IgD-negative memory B cell (primary cell): ENCODE measurements at regions not wholly inside any gene's neighbourhood (a gene's known extent, or its start where the extent isn't known, plus 50 kb on each side); places are given as distances from the start of the nearest gene placed in this dataset.
"Not testable (repeated sequence)": the region's sequence is repeated elsewhere in the genome, so short reads cannot be mapped to it uniquely, and the experiment has no call there.

ENCODE experiments used
- H3K27ac Mint-ChIP-seq, 3 donors: one replicate each; pipeline ENCODE4 v1.8.0; 2020 to 2022; ENCODE audit warnings: mild to moderate bottlenecking in 3 of 3, mixed read lengths in 3 of 3, moderate library complexity in 1 of 3
- H3K27me3 Mint-ChIP-seq: one replicate; pipeline ENCODE4 v1.8.0; 2021; ENCODE audit warnings: mixed read lengths
- H3K36me3 Mint-ChIP-seq: one replicate; pipeline ENCODE4 v1.8.0; 2020; ENCODE audit warnings: mild to moderate bottlenecking, mixed read lengths
- H3K4me1 Mint-ChIP-seq, 3 donors: one replicate each; pipeline ENCODE4 v1.8.0; 2020 to 2022; ENCODE audit warnings: mixed read lengths in 3 of 3, mild to moderate bottlenecking in 1 of 3
- H3K4me3 Mint-ChIP-seq, 4 donors: one replicate each; pipeline ENCODE4 v1.8.0; 2020 to 2022; ENCODE audit warnings: mild to moderate bottlenecking in 4 of 4, mixed read lengths in 4 of 4, moderate library complexity in 3 of 4
- H3K9me3 Mint-ChIP-seq, 3 donors: one replicate each; pipeline ENCODE4 v1.8.0; 2020 to 2021; ENCODE audit warnings: mixed read lengths in 3 of 3, mild to moderate bottlenecking in 1 of 3

DNA sequence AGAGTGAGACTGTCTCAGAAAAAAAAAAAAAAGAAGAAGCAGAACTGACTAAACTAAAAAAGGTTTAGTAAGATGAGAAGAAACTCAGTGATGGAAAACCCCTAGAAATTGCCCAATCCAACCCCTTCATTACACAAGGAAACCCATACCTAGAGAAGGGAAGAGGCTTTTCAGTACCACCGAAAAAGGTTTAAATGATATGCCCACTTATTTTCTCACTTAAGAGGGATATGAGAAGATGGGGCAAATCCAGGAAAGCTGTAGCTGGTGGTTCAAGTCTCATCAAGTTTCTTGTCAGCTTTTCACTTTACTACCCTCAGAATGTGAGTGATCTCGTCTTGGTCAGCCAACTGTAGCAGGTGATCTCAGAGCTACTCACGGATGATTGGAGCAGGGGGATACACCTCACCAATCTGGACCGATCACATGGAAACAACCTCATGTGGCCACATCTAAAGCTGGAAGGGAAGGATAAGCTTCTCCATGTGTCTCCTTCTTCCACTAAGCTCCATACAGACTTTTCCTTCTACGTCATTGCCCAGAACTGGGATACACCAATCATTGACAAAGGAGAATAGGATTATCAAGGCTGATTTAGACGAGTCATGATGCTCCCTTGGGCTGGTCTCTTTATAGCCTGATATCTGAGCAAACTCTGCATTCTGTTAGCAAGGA is 126.7 kb upstream of the POU3F1 start:
- peaks cover 8 to 12% (median 10%) of the 10 kb centered on the region in 3 donors for H3K4me1 Mint-ChIP-seq
- H3K9me3 Mint-ChIP-seq = no peaks in the 10 kb centered on the region
- H3K27me3 Mint-ChIP-seq = no peaks in the 10 kb centered on the region
- peak overlapping the region in 2 of 4 donors; percentile 31 to 63 for H3K4me3 Mint-ChIP-seq
- H3K36me3 Mint-ChIP-seq = no peaks in the 10 kb centered on the region
- H3K27ac Mint-ChIP-seq = peak overlapping the region in 2 of 3 donors; percentile 53 to 71

DNA sequence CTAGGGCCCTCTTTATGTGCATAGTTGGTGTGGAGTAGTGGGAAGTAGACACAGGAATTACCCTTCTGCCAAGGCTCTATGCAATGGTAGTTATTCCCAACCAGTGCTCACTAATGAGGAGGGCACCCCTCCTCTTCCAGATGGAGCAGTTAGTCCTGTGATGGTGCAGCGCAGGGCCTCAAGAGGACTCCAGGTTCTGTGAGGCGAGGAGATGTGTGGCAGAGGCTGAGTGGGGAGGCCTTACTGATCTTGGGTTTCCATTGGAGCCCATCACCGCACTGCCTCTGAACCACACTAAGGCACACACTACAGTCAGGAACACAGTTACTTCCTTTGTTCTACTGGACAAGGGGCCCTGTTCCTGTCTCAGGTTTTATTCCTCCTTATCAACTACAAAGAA is 122.5 kb upstream of the POU3F1 start:
- Mint-ChIP-seq H3K27me3 (peaks cover 2% of the 10 kb centered on the region), H3K36me3 (no peaks in the 10 kb centered on the region), H3K4me3 (no peak overlapping the region), H3K4me1 (peaks cover 8 to 9% (median 9%) of the 10 kb centered on the region in 3 donors), H3K27ac (no peak overlapping the region), H3K9me3 (no peaks in the 10 kb centered on the region)

DNA sequence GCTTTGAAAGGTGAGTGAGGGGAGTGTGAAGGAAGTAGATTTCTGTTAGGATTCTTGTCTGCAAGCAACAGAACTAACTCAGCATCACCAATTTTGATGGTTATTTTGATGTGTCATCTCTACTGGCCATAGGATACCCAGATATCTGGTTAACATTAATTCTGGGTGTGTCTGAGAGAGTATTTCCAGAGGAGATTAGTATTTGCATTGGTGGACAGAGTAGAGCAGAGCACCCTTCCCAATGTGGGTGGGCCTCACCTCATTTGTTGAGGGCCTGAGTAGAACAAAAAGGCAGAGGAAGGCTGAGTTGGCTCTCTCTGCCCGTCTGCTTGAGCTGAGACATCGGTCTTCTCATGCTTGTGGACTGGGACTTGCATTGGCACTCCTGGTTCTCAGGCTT is 121.8 kb upstream of the POU3F1 start:
- peaks cover 2% of the 10 kb centered on the region for H3K27me3 Mint-ChIP-seq
- peaks cover 1 to 5% (median 2%) of the 10 kb centered on the region in 3 donors for H3K4me1 Mint-ChIP-seq
- no peak overlapping the region for H3K27ac Mint-ChIP-seq
- no peaks in the 10 kb centered on the region for H3K9me3 Mint-ChIP-seq
- no peak overlapping the region for H3K4me3 Mint-ChIP-seq
- H3K36me3 Mint-ChIP-seq = no peaks in the 10 kb centered on the region

DNA sequence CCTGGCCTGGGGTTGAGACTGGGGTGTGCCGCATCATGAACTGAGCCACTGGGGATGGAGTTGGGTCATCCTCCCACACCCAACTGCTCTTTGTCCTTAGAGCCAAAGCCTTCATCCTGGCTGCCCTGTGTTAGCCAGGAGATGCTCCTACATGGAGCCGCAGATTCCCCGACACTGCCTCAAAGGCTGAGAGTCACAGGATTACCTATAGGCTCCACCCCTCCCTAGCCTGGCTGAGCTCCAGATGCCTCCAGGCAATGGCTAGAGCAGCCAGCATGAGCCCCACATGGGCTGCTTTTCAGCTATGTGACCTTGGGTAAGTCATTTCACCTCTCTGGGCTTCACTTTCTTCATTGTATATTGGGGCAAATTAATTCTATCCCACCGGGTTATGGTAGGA is 119.9 kb upstream of the POU3F1 start:
- H3K9me3 Mint-ChIP-seq = no peaks in the 10 kb centered on the region
- no peaks in the 10 kb centered on the region for H3K4me1 Mint-ChIP-seq
- no peak overlapping the region for H3K27ac Mint-ChIP-seq
- peaks cover 2% of the 10 kb centered on the region for H3K27me3 Mint-ChIP-seq
- H3K4me3 Mint-ChIP-seq = no peak overlapping the region
- peaks cover 2% of the 10 kb centered on the region for H3K36me3 Mint-ChIP-seq

DNA sequence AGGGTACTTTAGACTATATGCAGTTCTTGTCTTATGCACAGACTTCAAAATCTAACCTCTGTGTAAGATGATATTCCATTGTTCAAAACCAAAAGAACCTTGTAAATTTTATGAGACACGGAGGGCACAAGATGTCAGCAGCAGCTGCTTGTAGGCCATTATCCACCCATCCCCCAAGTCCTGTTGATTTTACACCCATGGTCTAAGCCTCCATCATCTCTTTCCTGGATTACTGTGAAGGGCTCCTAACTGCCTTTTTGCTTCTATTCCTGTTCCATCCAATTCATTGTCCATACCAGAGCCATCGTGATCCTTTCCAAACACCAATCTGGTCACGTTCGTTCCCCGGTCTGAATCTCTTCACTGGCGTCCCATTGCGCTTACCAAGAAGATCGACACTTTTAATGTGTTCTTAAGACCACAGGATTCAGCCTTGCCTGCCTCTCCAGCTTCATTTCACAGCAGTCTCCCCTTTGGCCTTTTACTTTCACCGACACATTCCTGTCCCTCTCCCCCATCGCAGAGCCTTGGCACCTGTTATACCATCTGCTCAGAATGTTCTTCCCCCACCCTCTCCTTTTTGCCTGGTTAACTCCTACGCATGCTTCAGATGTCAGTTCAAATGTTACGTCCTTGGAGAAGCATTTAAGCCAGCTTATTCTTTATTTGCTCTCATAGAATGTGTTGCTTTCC is 107.3 kb upstream of the POU3F1 start:
- Mint-ChIP-seq H3K27me3 (no peaks in the 10 kb centered on the region), H3K36me3 (no peaks in the 10 kb centered on the region), H3K27ac (no peak overlapping the region), H3K9me3 (peaks cover 0 to 3% (median 3%) of the 10 kb centered on the region in 3 donors), H3K4me3 (peak overlapping the region in 1 of 4 donors; percentile 76), H3K4me1 (peaks cover 21 to 26% (median 22%) of the 10 kb centered on the region in 3 donors)

DNA sequence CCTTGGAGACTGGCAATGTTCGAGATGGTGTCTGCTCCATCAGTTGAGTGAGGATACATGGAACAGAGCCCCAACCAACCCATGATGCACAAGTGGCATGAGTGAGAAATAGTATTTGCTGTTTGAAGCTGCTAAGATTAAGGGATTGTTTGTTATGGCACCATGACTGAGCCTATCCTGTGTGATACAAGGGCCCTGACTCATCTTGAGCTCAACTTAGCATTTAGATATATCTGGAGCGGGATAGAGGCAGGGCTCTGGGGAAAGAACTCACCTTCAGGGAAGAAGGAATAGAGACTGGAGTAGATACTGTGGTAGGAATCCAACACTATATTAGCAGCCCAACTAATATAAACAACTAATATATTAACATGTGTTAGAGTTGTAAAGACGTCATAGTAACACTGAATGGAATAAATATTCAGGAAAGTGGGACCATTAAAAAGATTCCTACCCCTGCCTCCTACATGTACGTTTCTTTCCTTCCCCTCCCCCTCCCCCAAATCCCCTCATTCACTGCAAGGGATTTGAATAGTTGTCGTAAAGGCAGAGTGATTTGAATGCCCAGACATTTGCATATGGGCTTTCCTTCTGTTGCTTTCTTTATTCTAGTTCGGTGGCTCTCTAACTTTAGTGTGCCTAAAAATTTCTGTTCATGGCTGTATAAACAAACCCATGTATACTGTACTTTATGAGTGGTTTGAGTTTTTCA is 106.6 kb upstream of the POU3F1 start:
- Mint-ChIP-seq H3K36me3 (no peaks in the 10 kb centered on the region), H3K4me3 (peak overlapping the region in 1 of 4 donors; percentile 46), H3K9me3 (peaks cover 0 to 3% (median 3%) of the 10 kb centered on the region in 3 donors), H3K4me1 (peaks cover 21 to 26% (median 22%) of the 10 kb centered on the region in 3 donors), H3K27ac (peak overlapping the region in 1 of 3 donors; percentile 6), H3K27me3 (no peaks in the 10 kb centered on the region)

DNA sequence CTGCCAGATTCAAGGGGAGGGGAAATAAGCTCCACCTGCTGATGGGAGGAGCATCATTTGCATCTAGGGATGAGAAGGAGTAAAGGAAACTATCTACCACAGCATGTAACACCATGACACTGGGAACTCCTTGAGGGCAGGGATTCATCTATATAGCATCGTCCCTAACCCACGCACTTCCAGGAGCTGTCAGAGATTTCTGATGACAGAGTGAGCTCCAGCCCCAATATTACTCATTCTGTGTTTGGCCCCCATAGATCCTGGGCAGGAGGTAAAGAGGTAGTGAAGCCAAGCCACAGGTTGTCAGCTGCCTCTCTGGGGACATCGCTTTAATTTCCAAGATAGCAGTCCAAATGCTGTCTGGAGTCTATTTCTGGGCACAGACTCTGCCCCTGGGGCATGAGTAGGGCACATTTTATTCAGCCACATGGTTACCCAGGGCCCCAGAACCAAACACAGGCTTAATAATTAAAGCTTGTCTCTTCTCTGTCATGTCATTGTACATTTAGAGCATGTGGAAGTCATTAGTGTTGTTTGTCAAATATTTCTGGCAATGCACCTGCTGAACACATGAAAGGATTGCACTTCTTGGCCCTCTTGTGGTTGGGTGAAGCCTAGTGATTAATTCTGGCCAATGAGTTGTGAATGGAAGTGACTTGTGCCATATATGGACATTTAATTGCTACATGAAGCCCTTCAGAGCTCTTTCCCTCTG is 105.9 kb upstream of the POU3F1 start:
- Mint-ChIP-seq H3K27ac (peak overlapping the region in 1 of 3 donors; percentile 6), H3K36me3 (no peaks in the 10 kb centered on the region), H3K4me1 (peaks cover 21 to 26% (median 22%) of the 10 kb centered on the region in 3 donors), H3K27me3 (no peaks in the 10 kb centered on the region), H3K4me3 (peak overlapping the region in 1 of 4 donors; percentile 79), H3K9me3 (peaks cover 0 to 3% (median 3%) of the 10 kb centered on the region in 3 donors)

DNA sequence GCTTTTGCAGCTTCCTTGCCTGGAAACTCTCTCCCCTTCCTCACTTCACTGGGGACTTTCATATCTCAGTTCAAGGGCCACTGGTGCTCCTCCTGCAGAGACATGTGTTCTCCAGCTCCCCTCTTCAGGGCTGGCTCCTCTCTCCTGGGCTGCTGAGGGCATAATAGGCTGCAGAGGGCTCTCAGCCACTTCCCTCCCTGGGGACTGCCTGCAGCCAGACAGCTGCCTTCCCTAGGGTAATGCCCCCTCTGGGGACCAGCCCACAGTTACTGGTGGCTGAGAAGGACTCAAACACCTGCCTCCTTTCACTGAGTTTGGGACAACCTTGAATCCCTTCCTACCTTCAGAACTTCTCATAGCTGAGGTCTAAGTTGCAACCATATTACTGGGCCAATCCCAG is 104.8 kb upstream of the POU3F1 start:
- Mint-ChIP-seq H3K9me3 (peaks cover 0 to 6% (median 3%) of the 10 kb centered on the region in 3 donors), H3K4me3 (peak overlapping the region in 1 of 4 donors; percentile 49), H3K4me1 (peaks cover 21 to 26% (median 22%) of the 10 kb centered on the region in 3 donors), H3K27me3 (no peaks in the 10 kb centered on the region), H3K36me3 (no peaks in the 10 kb centered on the region), H3K27ac (no peak overlapping the region)

DNA sequence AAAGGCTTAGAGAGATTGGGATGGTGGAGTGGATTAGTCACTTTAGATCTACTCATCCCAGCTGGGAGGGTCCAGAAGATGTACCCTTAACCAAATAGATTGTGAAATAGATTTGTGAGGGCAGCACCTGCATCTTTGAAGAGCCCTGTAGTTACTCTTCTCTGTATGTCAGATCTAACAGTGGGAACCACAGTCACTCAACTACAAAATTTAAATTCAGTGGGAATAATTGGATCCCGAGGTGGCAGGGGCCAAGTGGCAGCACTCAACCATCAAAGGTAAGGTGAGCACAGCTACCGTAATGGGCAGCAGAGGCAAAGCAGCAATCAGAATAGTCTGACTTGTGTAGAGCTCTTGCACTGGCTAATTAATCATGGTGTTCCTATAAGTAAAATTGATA is 99.5 kb upstream of the POU3F1 start:
- H3K36me3 Mint-ChIP-seq, H3K4me1 Mint-ChIP-seq, H3K4me3 Mint-ChIP-seq, H3K27me3 Mint-ChIP-seq, H3K27ac Mint-ChIP-seq: not testable (repeated sequence)
- H3K9me3 Mint-ChIP-seq = peaks cover 1 to 14% (median 7%) of the 10 kb centered on the region in 3 donors

DNA sequence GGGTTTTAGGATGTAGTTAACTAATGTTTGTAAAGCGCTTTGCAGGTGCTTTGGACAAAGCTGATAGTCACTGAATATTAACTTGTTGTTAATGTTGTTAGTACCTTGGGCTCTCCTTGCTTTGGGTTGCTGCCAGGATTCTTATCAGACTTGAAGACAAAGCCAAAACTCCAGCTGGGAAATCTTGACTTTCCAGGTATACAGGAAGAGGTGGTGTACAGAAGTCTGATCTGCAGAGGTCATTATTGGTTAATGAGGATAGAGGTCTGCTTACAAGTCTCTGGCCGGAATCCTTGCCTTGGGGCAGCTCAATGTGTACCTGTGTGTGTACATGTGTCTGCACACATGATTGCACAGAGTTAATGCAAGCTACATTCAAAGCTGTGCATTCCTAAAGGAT is 96.0 kb upstream of the POU3F1 start:
- Mint-ChIP-seq H3K4me3 (no peak overlapping the region), H3K4me1 (no peaks in the 10 kb centered on the region), H3K9me3 (peaks cover 1 to 14% (median 7%) of the 10 kb centered on the region in 3 donors), H3K27me3 (peaks cover 31% of the 10 kb centered on the region), H3K36me3 (peaks cover 3% of the 10 kb centered on the region), H3K27ac (no peak overlapping the region)

DNA sequence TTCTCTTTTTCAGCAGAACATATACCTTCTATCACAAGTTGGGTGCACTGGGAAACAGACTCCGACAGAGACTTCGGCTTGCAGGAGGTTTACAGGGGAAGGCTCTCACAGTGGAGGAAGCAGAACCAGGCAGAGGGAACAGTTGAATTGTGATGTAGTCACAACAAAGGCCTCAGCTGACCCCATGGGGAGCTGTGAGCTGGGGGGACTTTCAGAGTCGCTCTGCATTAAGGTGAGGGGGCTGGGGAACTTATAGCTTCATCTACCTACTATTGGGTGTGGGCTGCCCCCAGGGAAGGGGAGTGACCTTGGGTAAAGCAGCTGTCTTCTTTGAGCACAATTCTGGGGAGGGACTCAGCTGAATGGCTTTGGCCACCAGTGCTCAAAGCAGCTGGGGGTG is 94.9 kb upstream of the POU3F1 start:
- H3K27me3 Mint-ChIP-seq = peaks cover 42% of the 10 kb centered on the region
- H3K9me3 Mint-ChIP-seq = peaks cover 1 to 12% (median 7%) of the 10 kb centered on the region in 3 donors
- no peaks in the 10 kb centered on the region for H3K4me1 Mint-ChIP-seq
- no peak overlapping the region for H3K4me3 Mint-ChIP-seq
- no peak overlapping the region for H3K27ac Mint-ChIP-seq
- H3K36me3 Mint-ChIP-seq = peaks cover 5% of the 10 kb centered on the region

DNA sequence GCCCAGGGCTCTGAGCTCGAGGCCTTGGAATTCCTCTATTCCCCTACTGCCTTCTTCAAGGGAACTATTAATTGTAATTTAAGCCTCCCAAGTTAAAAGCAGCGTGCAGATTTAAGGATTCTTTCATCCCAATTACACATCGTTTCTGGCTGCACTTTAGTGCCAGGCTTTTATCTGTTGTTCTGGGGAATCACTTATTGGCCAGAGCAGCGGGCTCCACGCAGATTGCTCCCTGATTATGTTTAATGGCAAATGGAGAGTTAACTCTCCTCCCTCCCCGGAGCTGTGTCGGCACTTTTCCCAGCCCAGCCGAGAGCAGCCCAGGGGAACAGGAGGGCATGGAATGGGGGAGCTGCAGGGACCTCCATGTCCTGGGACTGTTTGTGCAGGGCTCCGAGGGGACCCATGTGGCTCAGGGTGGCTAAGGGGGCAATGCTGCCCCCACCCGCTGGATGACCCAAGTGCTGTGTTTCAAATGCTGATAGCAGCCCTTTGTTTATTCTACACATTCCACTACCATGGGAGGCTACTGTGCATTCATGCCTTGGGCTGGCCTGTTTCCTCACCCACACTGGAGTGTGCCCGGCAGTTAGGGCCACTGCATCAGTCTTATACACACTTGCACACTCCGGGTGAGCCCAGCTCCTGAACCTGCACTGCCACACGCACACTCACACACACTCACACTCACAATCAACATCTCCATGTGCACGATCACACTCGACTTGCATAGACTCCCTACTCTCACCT is 93.3 kb upstream of the POU3F1 start:
- H3K36me3 Mint-ChIP-seq = peaks cover 8% of the 10 kb centered on the region
- no peak overlapping the region for H3K4me3 Mint-ChIP-seq
- H3K27ac Mint-ChIP-seq = no peak overlapping the region
- H3K4me1 Mint-ChIP-seq = peaks cover 0 to 2% (median 0%) of the 10 kb centered on the region in 3 donors
- H3K27me3 Mint-ChIP-seq = peaks cover 43% of the 10 kb centered on the region
- H3K9me3 Mint-ChIP-seq = peaks cover 0 to 2% (median 0%) of the 10 kb centered on the region in 3 donors

DNA sequence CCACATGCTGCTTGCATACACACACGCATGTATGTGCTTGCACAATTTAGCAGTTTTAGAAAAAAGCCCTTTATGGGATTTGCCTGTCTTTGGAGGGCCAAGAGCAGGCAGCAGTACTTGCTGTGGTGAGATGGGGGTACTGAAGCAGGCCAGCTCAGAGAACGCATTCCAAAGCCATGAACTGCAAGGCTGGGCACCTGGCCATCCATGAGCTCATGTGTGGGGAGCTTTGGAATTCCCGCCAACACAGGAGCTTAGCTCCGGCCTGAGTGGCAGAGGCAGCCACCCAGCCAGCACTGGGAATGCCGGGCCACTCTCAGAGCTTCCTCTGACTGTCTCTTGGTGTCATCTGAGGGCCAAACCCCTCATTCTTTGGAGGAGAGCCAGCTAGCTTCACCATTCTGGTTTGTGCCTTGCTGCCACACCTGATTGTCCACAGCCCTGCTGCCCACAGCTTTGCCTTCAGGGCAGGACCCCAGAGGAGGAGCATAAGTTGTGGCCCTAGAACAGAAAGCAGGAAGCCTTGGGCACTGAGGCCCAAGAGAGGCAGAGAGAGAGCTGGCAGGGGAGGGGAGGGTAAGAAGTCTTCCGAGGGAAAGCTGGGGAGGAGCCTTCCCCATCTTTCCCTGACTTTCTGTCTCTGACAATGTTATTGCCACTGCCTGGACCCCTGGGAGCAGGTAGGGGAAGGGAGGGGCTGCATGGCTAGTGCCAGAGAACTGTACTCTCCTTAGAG is 92.1 kb upstream of the POU3F1 start:
- Mint-ChIP-seq H3K4me3 (no peak overlapping the region), H3K4me1 (peaks cover 0 to 3% (median 0%) of the 10 kb centered on the region in 3 donors), H3K36me3 (peaks cover 6% of the 10 kb centered on the region), H3K27me3 (peaks cover 47% of the 10 kb centered on the region), H3K9me3 (no peaks in the 10 kb centered on the region), H3K27ac (peak overlapping the region in 1 of 3 donors; percentile 47)

DNA sequence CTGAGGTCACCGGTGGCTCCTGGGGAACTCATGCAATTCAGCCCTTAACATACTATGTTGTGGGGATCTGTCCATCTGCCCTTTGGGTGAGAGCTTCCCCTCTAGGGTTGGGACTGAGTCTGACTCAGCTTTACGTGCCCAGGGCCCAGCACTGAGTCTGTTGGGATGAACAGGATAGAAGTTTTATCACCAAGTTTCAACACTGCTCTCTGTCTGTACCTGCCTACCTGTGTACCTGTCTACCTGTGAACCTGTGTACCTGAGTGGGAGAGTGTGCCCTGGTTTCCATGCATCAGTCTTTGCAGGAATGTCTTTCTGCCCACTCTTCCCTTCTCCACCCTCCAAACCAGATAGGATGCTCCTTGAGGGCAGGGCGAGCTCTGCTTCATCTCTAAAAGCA is 90.6 kb upstream of the POU3F1 start:
- H3K27me3 Mint-ChIP-seq = peaks cover 54% of the 10 kb centered on the region

More for the DNA sequence above, 90.6 kb upstream of the POU3F1 start:
- no peak overlapping the region for H3K4me3 Mint-ChIP-seq
- H3K36me3 Mint-ChIP-seq = peaks cover 5% of the 10 kb centered on the region
- H3K9me3 Mint-ChIP-seq = no peaks in the 10 kb centered on the region
- peaks cover 0 to 3% (median 0%) of the 10 kb centered on the region in 3 donors for H3K4me1 Mint-ChIP-seq
- H3K27ac Mint-ChIP-seq = no peak overlapping the region
